ENCODE measurements at regions not wholly inside any gene's neighbourhood (a gene's known extent, or its start where the extent isn't known, plus 50 kb on each side); places are given as distances from the start of the nearest gene placed in this dataset.

DNA sequence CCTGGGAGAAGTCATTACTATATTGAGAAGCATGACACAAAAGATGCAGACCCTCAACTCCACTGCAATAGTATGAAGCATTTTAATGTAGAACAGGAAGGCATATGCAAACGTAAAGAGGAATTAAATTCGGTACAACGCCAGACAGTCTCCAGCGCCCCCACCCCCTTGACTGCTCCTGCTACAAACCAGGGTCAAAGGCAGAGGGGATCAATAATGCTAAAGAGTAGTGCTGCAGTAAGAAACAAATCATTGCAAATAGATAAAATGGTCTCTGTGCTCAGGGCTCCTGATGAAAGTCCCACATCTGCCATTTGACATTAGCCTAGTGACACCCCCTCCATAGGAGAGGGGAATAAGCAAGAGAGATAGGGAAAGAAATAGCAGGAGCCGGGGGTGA is 164.9 kb upstream of the BLID start:
- H3K9me3 ChIP-seq = no peaks in the 10 kb centered on the region
- 42% methylated on average over 5 of the region's 5 CpGs for WGBS (ENCODE audit: missing lambda C conversion rate)
- TF ChIP-seq ZSCAN20 (CRISPR knock-in tag; IDR thresholded peaks at IDR 0.05) = no peak
- TF ChIP-seq POLR2AphosphoS2 (conservative IDR thresholded peaks at IDR 0.05; ENCODE audit: low read length) = no peak
- no peak for TF ChIP-seq CBX2 (IDR thresholded peaks at IDR 0.05; ENCODE audit: borderline replicate concordance, low read depth)
- TF ChIP-seq HOXB5 (CRISPR knock-in tag; IDR thresholded peaks at IDR 0.05) = no peak
- TF ChIP-seq HOXB13 (CRISPR knock-in tag; IDR thresholded peaks at IDR 0.05; ENCODE audit: low read depth) = no peak
- TF ChIP-seq, protein P1, sequence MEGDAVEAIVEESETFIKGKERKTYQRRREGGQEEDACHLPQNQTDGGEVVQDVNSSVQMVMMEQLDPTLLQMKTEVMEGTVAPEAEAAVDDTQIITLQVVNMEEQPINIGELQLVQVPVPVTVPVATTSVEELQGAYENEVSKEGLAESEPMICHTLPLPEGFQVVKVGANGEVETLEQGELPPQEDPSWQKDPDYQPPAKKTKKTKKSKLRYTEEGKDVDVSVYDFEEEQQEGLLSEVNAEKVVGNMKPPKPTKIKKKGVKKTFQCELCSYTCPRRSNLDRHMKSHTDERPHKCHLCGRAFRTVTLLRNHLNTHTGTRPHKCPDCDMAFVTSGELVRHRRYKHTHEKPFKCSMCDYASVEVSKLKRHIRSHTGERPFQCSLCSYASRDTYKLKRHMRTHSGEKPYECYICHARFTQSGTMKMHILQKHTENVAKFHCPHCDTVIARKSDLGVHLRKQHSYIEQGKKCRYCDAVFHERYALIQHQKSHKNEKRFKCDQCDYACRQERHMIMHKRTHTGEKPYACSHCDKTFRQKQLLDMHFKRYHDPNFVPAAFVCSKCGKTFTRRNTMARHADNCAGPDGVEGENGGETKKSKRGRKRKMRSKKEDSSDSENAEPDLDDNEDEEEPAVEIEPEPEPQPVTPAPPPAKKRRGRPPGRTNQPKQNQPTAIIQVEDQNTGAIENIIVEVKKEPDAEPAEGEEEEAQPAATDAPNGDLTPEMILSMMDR (IDR thresholded peaks at IDR 0.05) = no peak
- TF ChIP-seq SREBF2 (IDR thresholded peaks at IDR 0.05) = no peak
- TF ChIP-seq PHF8 (IDR thresholded peaks at IDR 0.05; ENCODE audit: borderline replicate concordance, low read depth) = no peak
- TF ChIP-seq TP53 (CRISPR knock-in tag; IDR thresholded peaks at IDR 0.05) = no peak
- TF ChIP-seq, protein P2, sequence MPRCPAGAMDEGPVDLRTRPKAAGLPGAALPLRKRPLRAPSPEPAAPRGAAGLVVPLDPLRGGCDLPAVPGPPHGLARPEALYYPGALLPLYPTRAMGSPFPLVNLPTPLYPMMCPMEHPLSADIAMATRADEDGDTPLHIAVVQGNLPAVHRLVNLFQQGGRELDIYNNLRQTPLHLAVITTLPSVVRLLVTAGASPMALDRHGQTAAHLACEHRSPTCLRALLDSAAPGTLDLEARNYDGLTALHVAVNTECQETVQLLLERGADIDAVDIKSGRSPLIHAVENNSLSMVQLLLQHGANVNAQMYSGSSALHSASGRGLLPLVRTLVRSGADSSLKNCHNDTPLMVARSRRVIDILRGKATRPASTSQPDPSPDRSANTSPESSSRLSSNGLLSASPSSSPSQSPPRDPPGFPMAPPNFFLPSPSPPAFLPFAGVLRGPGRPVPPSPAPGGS (IDR thresholded peaks at IDR 0.05) = no peak
- TF ChIP-seq NPAS2 (CRISPR knock-in tag; IDR thresholded peaks at IDR 0.05; ENCODE audit: borderline replicate concordance) = no peak
- no peak overlapping the region for H3K27ac ChIP-seq
- FAIRE-seq = no peak
- H3K4me2 ChIP-seq = no peak overlapping the region
- DNase-seq (ENCODE audit: low read depth in 1 of 2, low spot score in 1 of 2) = no peak
- no peak for ATAC-seq
- no peak overlapping the region for H3K4me3 ChIP-seq
- ChIA-PET POLR2A (no interaction called here), CTCF (no interaction called here)
- no peaks in the 10 kb centered on the region for H3K4me1 ChIP-seq

DNA sequence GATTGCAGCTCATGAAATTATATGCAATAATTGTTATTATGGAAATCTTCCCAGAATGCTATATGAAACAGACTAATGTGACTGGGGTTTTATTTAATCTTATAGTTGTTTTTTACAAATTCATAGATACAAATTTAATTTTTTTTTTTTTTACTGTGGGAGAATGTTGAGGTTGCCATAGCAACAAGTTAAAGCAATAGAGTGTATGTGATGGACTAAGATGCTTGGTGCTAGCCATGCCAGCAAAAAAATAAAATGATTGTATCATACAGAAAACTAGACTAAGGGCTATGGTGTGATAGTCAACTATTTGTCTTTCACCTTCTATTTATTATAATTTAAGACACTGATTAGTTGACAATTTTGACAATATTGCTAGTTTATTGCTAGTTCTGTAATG is 163.2 kb upstream of the BLID start:
- no peaks in the 10 kb centered on the region for H3K9me3 ChIP-seq
- DNase-seq (ENCODE audit: low read depth in 1 of 2, low spot score in 1 of 2) (no peak), FAIRE-seq (no peak), ATAC-seq (no peak)
- H3K27ac ChIP-seq = no peak overlapping the region
- no peak overlapping the region for H3K4me3 ChIP-seq
- H3K4me2 ChIP-seq = no peak overlapping the region
- ChIA-PET POLR2A (no interaction called here), CTCF (no interaction called here)
- H3K4me1 ChIP-seq = no peaks in the 10 kb centered on the region
- no peak for TF ChIP-seq ESRRA (IDR thresholded peaks at IDR 0.05; ENCODE audit: borderline replicate concordance, low read length)
- TF ChIP-seq BHLHE40 (IDR thresholded peaks at IDR 0.05; ENCODE audit: low read depth, low read length) = no peak
- TF ChIP-seq KDM5A (IDR thresholded peaks at IDR 0.05) = no peak
- TF ChIP-seq SMC3 (IDR thresholded peaks at IDR 0.05) = no peak
- TF ChIP-seq MAFK (IDR thresholded peaks at IDR 0.05; ENCODE audit: partially characterized antibody) = no peak
- TF ChIP-seq HOXB5 (CRISPR knock-in tag; IDR thresholded peaks at IDR 0.05) = no peak
- TF ChIP-seq, protein P3, sequence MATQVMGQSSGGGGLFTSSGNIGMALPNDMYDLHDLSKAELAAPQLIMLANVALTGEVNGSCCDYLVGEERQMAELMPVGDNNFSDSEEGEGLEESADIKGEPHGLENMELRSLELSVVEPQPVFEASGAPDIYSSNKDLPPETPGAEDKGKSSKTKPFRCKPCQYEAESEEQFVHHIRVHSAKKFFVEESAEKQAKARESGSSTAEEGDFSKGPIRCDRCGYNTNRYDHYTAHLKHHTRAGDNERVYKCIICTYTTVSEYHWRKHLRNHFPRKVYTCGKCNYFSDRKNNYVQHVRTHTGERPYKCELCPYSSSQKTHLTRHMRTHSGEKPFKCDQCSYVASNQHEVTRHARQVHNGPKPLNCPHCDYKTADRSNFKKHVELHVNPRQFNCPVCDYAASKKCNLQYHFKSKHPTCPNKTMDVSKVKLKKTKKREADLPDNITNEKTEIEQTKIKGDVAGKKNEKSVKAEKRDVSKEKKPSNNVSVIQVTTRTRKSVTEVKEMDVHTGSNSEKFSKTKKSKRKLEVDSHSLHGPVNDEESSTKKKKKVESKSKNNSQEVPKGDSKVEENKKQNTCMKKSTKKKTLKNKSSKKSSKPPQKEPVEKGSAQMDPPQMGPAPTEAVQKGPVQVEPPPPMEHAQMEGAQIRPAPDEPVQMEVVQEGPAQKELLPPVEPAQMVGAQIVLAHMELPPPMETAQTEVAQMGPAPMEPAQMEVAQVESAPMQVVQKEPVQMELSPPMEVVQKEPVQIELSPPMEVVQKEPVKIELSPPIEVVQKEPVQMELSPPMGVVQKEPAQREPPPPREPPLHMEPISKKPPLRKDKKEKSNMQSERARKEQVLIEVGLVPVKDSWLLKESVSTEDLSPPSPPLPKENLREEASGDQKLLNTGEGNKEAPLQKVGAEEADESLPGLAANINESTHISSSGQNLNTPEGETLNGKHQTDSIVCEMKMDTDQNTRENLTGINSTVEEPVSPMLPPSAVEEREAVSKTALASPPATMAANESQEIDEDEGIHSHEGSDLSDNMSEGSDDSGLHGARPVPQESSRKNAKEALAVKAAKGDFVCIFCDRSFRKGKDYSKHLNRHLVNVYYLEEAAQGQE (IDR thresholded peaks at IDR 0.05) = no peak
- TF ChIP-seq RFX5 (IDR thresholded peaks at IDR 0.05) = no peak

DNA sequence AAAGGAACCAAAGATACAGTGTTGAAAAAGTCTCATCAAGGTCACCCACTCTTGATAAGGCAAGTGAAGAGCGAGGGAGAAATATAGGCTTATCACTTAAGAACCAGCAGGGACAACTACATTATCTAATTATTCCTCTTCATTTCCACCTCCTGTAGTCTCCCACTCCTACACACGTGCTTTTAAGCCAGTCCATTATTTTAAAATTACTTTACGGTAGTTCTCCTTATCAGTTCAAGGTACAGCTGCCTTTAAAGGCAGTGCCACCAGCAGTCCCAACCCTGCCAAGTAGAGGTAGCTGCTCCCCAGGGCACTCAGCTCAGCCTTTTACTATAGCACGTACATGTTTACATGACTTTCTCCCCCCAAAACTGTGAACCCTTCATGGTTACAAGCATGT is 161.5 kb upstream of the BLID start:
- H3K9me3 ChIP-seq = no peaks in the 10 kb centered on the region
- 61% methylated on average over 4 of the region's 4 CpGs for WGBS (ENCODE audit: missing lambda C conversion rate)
- FAIRE-seq = no peak
- POLR2A ChIA-PET = no interaction called here
- H3K27ac ChIP-seq = no peak overlapping the region
- CTCF ChIA-PET = no interaction called here
- H3K4me3 ChIP-seq = no peak overlapping the region
- TF ChIP-seq RNF2 (IDR thresholded peaks at IDR 0.05; ENCODE audit: borderline replicate concordance, low read depth) (no peak), KDM5A (IDR thresholded peaks at IDR 0.05) (no peak), NR3C1 (IDR thresholded peaks at IDR 0.05) (no peak), HOXA7 (CRISPR knock-in tag; IDR thresholded peaks at IDR 0.05) (no peak), CHD4 (IDR thresholded peaks at IDR 0.05; ENCODE audit: borderline replicate concordance) (no peak), HDAC2 (IDR thresholded peaks at IDR 0.05) (no peak), CBX2 (IDR thresholded peaks at IDR 0.05; ENCODE audit: borderline replicate concordance, low read depth) (no peak), RAD21 (conservative IDR thresholded peaks at IDR 0.05 in 1 of 2, IDR thresholded peaks at IDR 0.05 in 1 of 2) (no peak), MYC (IDR thresholded peaks at IDR 0.05; ENCODE audit: borderline replicate concordance, low read length) (no peak), CBX8 (IDR thresholded peaks at IDR 0.05) (no peak)
- TF ChIP-seq, protein P4, sequence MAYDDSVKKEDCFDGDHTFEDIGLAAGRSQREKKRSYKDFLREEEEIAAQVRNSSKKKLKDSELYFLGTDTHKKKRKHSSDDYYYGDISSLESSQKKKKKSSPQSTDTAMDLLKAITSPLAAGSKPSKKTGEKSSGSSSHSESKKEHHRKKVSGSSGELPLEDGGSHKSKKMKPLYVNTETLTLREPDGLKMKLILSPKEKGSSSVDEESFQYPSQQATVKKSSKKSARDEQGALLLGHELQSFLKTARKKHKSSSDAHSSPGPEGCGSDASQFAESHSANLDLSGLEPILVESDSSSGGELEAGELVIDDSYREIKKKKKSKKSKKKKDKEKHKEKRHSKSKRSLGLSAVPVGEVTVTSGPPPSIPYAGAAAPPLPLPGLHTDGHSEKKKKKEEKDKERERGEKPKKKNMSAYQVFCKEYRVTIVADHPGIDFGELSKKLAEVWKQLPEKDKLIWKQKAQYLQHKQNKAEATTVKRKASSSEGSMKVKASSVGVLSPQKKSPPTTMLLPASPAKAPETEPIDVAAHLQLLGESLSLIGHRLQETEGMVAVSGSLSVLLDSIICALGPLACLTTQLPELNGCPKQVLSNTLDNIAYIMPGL (CRISPR knock-in tag; IDR thresholded peaks at IDR 0.05; ENCODE audit: borderline replicate concordance) = no peak
- ATAC-seq = no peak
- DNase-seq (ENCODE audit: low read depth in 1 of 2, low spot score in 1 of 2) = no peak
- H3K4me2 ChIP-seq = no peak overlapping the region
- H3K4me1 ChIP-seq = no peaks in the 10 kb centered on the region

Measured in A549 (cell line).